Trophoblast cell (in vitro differentiated cells and primary cell): ENCODE measurements at regions not wholly inside any gene's neighbourhood (a gene's known extent, or its start where the extent isn't known, plus 50 kb on each side); places are given as distances from the start of the nearest gene placed in this dataset.

Source experiments
- DNase-seq, 2 donors: peaks; one replicate each; pipeline ENCODE4 v3.0.0-alpha.2; 2016
- H2AFZ ChIP-seq: 2 replicates; pipeline ENCODE4 v1.6.1; 2013; ENCODE audit warnings: low read length, moderate library complexity, mild to moderate bottlenecking; ENCODE audit not compliant: insufficient read depth, poor library complexity
- H2AK5ac ChIP-seq: 2 replicates; pipeline ENCODE4 v1.6.1; 2013; ENCODE audit warnings: mild to moderate bottlenecking, low read length
- H2BK120ac ChIP-seq: 2 replicates; pipeline ENCODE4 v1.6.1; 2013; ENCODE audit warnings: low read length, mild to moderate bottlenecking, moderate library complexity; ENCODE audit not compliant: insufficient read depth, poor library complexity
- H2BK12ac ChIP-seq: 2 replicates; pipeline ENCODE4 v1.6.1; 2013; ENCODE audit warnings: mild to moderate bottlenecking, low read length, moderate library complexity
- H2BK5ac ChIP-seq: 2 replicates; pipeline ENCODE4 v1.6.1; 2013; ENCODE audit warnings: low read length, low read depth, moderate library complexity, mild to moderate bottlenecking; ENCODE audit not compliant: poor library complexity
- H3K14ac ChIP-seq: 2 replicates; pipeline ENCODE4 v1.6.1; 2013; ENCODE audit warnings: mild to moderate bottlenecking, low read length
- H3K18ac ChIP-seq: 2 replicates; pipeline ENCODE4 v1.6.1; 2013; ENCODE audit warnings: mild to moderate bottlenecking, low read length
- H3K23ac ChIP-seq: 2 replicates; pipeline ENCODE4 v1.6.1; 2013; ENCODE audit warnings: low read length
- H3K27ac ChIP-seq: 2 replicates; pipeline ENCODE4 v1.5.1; 2013; ENCODE audit warnings: low read depth, mild to moderate bottlenecking, inconsistent platforms, low read length, moderate library complexity
- H3K27me3 ChIP-seq: 2 replicates; pipeline ENCODE4 v1.6.1; 2013; ENCODE audit warnings: inconsistent platforms, mild to moderate bottlenecking, low read length, moderate library complexity; ENCODE audit not compliant: insufficient read depth
- H3K36me3 ChIP-seq, 2 experiments: 1 replicate in 1 of 2; 2 replicates in 1 of 2; pipeline ENCODE4 v1.6.1; 2013; ENCODE audit warnings: low read length in 2 of 2, mild to moderate bottlenecking in 2 of 2, moderate library complexity in 1 of 2; ENCODE audit not compliant: insufficient read depth in 2 of 2, control insufficient read depth in 1 of 2
- H3K4ac ChIP-seq: 2 replicates; pipeline ENCODE4 v1.6.1; 2013; ENCODE audit warnings: low read depth, mild to moderate bottlenecking, low read length, moderate library complexity
- H3K4me1 ChIP-seq, 2 experiments: 1 replicate in 1 of 2; 2 replicates in 1 of 2; pipeline ENCODE4 v1.6.1; 2013; ENCODE audit warnings: low read length in 2 of 2, mild to moderate bottlenecking in 2 of 2, moderate library complexity in 1 of 2; ENCODE audit not compliant: insufficient read depth in 2 of 2, control insufficient read depth in 1 of 2
- H3K4me2 ChIP-seq: 2 replicates; pipeline ENCODE4 v1.6.1; 2013; ENCODE audit warnings: inconsistent platforms, mild to moderate bottlenecking, low read length, moderate library complexity
- H3K4me3 ChIP-seq: 2 replicates; pipeline ENCODE4 v1.5.1; 2013; ENCODE audit warnings: mild to moderate bottlenecking, low read depth, low read length, inconsistent platforms
- H3K79me1 ChIP-seq: one replicate; pipeline ENCODE4 v1.6.1; 2013; ENCODE audit warnings: low read length
- H3K79me2 ChIP-seq: 2 replicates; pipeline ENCODE4 v1.6.1; 2013; ENCODE audit warnings: low read length, mild to moderate bottlenecking; ENCODE audit not compliant: control insufficient read depth, insufficient read depth, poor library complexity
- H3K9ac ChIP-seq: 2 replicates; pipeline ENCODE4 v1.6.1; 2013; ENCODE audit warnings: mild to moderate bottlenecking, low read length
- H3K9me3 ChIP-seq: 2 replicates; pipeline ENCODE4 v1.6.1; 2013; ENCODE audit warnings: low read depth, mild to moderate bottlenecking, control low read depth, inconsistent platforms, low read length; ENCODE audit not compliant: insufficient read depth
- H4K12ac ChIP-seq: 2 replicates; pipeline ENCODE4 v1.6.1; 2013; ENCODE audit warnings: low read depth, mild to moderate bottlenecking, low read length, moderate library complexity
- H4K8ac ChIP-seq: 2 replicates; pipeline ENCODE4 v1.6.1; 2013; ENCODE audit warnings: low read depth, mild to moderate bottlenecking, low read length, moderate library complexity
- H4K91ac ChIP-seq: one replicate; pipeline ENCODE4 v1.6.1; 2013; ENCODE audit warnings: low read depth, mild to moderate bottlenecking, low read length, moderate library complexity
- WGBS: extraction: QIAGEN DNeasy Blood & Tissue Kit; methylation state at CpG from one replicate; pipeline ENCODE4 v1.1.7; 2013; ENCODE audit warnings: missing lambda C conversion rate; ENCODE audit not compliant: insufficient read length, insufficient coverage; ENCODE audit errors: extremely low coverage; 5-methylcytosine and 5-hydroxymethylcytosine counted together

- Histone ChIP-seq H2AK5ac (no peak overlapping the region), H3K36me3 (no peaks in the 10 kb centered on the region), H2BK120ac (no peak overlapping the region), H3K4me2 (no peak overlapping the region), H3K79me1 (peaks cover 2% of the 10 kb centered on the region), H2BK12ac (no peak overlapping the region), H3K4ac (no peak overlapping the region), H3K9ac (no peak overlapping the region), H3K4me1 (peaks cover 0 to 9% of the 10 kb centered on the region in 2 experiments), H3K14ac (no peak overlapping the region), H4K12ac (no peak overlapping the region), H4K8ac (no peak overlapping the region), H2BK5ac (no peak overlapping the region), H3K4me3 (no peak overlapping the region), H4K91ac (no peak overlapping the region), H3K18ac (no peak overlapping the region), H3K27ac (no peak overlapping the region), H3K9me3 (no peaks in the 10 kb centered on the region), H3K23ac (no peak overlapping the region), H3K27me3 (no peaks in the 10 kb centered on the region), H3K79me2 (no peaks in the 10 kb centered on the region), H2AFZ (no peak overlapping the region)
- no peak for DNase-seq
- WGBS, result no CpG with 5 or more reads among the region's 2 CpGs
Measured at GRCh38 chr17:65441053-65441605, 120.3 kb downstream of the AXIN2 start.

GRCh38 chr17:65438708-65439294 lies 122.6 kb downstream of the AXIN2 start:
- no peaks in the 10 kb centered on the region for H3K9me3 ChIP-seq
- H4K91ac ChIP-seq, result no peak overlapping the region
- H4K8ac ChIP-seq, result no peak overlapping the region
- no peak for DNase-seq
- peaks cover 3 to 12% of the 10 kb centered on the region in 2 experiments for H3K4me1 ChIP-seq
- WGBS, result no CpG with 5 or more reads among the region's 7 CpGs
- H2BK12ac ChIP-seq, result peak overlapping the region; percentile 8
- no peaks in the 10 kb centered on the region for H3K79me2 ChIP-seq
- peak overlapping the region; percentile 40 for H3K14ac ChIP-seq
- H2BK5ac ChIP-seq, result no peak overlapping the region
- no peaks in the 10 kb centered on the region for H3K36me3 ChIP-seq
- H2AFZ ChIP-seq, result no peak overlapping the region
- no peak overlapping the region for H2BK120ac ChIP-seq
- no peak overlapping the region for H3K9ac ChIP-seq
- H3K4ac ChIP-seq, result no peak overlapping the region
- H3K18ac ChIP-seq, result no peak overlapping the region
- H3K4me2 ChIP-seq, result no peak overlapping the region
- no peak overlapping the region for H4K12ac ChIP-seq
- no peak overlapping the region for H2AK5ac ChIP-seq
- H3K27ac ChIP-seq, result no peak overlapping the region
- H3K23ac ChIP-seq, result no peak overlapping the region
- H3K79me1 ChIP-seq, result peaks cover 2% of the 10 kb centered on the region
- H3K27me3 ChIP-seq, result no peaks in the 10 kb centered on the region
- H3K4me3 ChIP-seq, result no peak overlapping the region

GRCh38 chr17:65438173-65438572 lies 123.3 kb downstream of the AXIN2 start:
- no peak overlapping the region for H3K18ac ChIP-seq
- DNase-seq, result no peak
- no peak overlapping the region for H4K91ac ChIP-seq
- no peaks in the 10 kb centered on the region for H3K9me3 ChIP-seq
- no peak overlapping the region for H3K4ac ChIP-seq
- no peak overlapping the region for H3K23ac ChIP-seq
- no peak overlapping the region for H2BK120ac ChIP-seq
- peak overlapping the region; percentile 23 for H2BK12ac ChIP-seq
- H3K14ac ChIP-seq, result no peak overlapping the region
- WGBS, result no CpG with 5 or more reads among the region's 11 CpGs
- H3K79me2 ChIP-seq, result no peaks in the 10 kb centered on the region
- peaks cover 3 to 12% of the 10 kb centered on the region in 2 experiments for H3K4me1 ChIP-seq
- H3K79me1 ChIP-seq, result peaks cover 2% of the 10 kb centered on the region
- no peak overlapping the region for H3K4me3 ChIP-seq
- no peak overlapping the region for H3K4me2 ChIP-seq
- H2AK5ac ChIP-seq, result no peak overlapping the region
- no peak overlapping the region for H3K9ac ChIP-seq
- no peak overlapping the region for H2BK5ac ChIP-seq
- no peaks in the 10 kb centered on the region for H3K36me3 ChIP-seq
- no peaks in the 10 kb centered on the region for H3K27me3 ChIP-seq
- H2AFZ ChIP-seq, result no peak overlapping the region
- H4K12ac ChIP-seq, result no peak overlapping the region
- no peak overlapping the region for H3K27ac ChIP-seq
- no peak overlapping the region for H4K8ac ChIP-seq

- peaks cover 2% of the 10 kb centered on the region for H3K79me1 ChIP-seq
- no peak overlapping the region for H2AFZ ChIP-seq
- DNase-seq, result peak in 1 of 2 donors; percentile 68
- no peak overlapping the region for H3K4ac ChIP-seq
- no peak overlapping the region for H3K14ac ChIP-seq
- no peak overlapping the region for H2BK5ac ChIP-seq
- H3K4me2 ChIP-seq, result no peak overlapping the region
- H4K8ac ChIP-seq, result no peak overlapping the region
- no peaks in the 10 kb centered on the region for H3K36me3 ChIP-seq
- no peak overlapping the region for H3K23ac ChIP-seq
- H3K27me3 ChIP-seq, result no peaks in the 10 kb centered on the region
- no peak overlapping the region for H2BK12ac ChIP-seq
- H3K79me2 ChIP-seq, result no peaks in the 10 kb centered on the region
- H4K91ac ChIP-seq, result no peak overlapping the region
- H3K18ac ChIP-seq, result no peak overlapping the region
- no peak overlapping the region for H2BK120ac ChIP-seq
- no peak overlapping the region for H2AK5ac ChIP-seq
- H3K4me1 ChIP-seq, result peaks cover 3 to 12% of the 10 kb centered on the region in 2 experiments
- no peak overlapping the region for H3K27ac ChIP-seq
- no peaks in the 10 kb centered on the region for H3K9me3 ChIP-seq
- WGBS, result no CpG with 5 or more reads among the region's 10 CpGs
- H4K12ac ChIP-seq, result no peak overlapping the region
- no peak overlapping the region for H3K9ac ChIP-seq
- peak overlapping the region; percentile 34 for H3K4me3 ChIP-seq
Measured at GRCh38 chr17:65436871-65437270, 124.6 kb downstream of the AXIN2 start.
